Fibroblast of mammary gland (primary cell): ENCODE measurements at regions not wholly inside any gene's neighbourhood (a gene's known extent, or its start where the extent isn't known, plus 50 kb on each side); places are given as distances from the start of the nearest gene placed in this dataset.

ENCODE experiments used
- DNase-seq: peaks from one replicate; pipeline ENCODE4 v3.0.0-alpha.2; 2010; ENCODE audit warnings: low read depth
- H3K4me3 ChIP-seq: 2 replicates; pipeline ENCODE4 v1.5.1; 2011; ENCODE audit warnings: low read depth, mild to moderate bottlenecking, low read length, moderate library complexity; ENCODE audit not compliant: control insufficient read depth
- TF ChIP-seq, protein P1 (sequence below): conservative IDR thresholded peaks from 2 replicates; pipeline ENCODE4 v1.5.1; 2011; ENCODE audit warnings: low read depth, low read length, inconsistent platforms; ENCODE audit not compliant: control insufficient read depth, insufficient read depth

DNA sequence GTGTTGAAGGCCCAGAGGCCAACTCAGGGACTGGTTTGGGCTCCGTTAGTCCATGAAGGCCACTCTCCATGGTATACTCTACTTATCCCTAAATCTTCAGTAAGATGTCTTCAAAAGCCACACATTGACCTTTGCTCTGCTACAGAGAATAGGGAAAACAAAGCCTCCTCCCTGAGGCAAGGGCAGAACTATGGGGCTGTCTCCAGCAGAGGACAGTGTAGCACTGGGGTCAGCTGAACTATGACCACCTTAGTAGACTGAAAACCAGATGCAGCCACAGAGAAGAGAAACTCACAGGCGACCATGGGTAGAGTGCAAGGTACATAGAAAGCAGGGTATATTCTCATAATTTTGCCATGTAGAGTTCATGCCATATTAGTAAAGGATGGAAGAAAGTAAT, 587.4 kb downstream of the LMO7 start:
- no peak for DNase-seq
- TF ChIP-seq, protein P1, sequence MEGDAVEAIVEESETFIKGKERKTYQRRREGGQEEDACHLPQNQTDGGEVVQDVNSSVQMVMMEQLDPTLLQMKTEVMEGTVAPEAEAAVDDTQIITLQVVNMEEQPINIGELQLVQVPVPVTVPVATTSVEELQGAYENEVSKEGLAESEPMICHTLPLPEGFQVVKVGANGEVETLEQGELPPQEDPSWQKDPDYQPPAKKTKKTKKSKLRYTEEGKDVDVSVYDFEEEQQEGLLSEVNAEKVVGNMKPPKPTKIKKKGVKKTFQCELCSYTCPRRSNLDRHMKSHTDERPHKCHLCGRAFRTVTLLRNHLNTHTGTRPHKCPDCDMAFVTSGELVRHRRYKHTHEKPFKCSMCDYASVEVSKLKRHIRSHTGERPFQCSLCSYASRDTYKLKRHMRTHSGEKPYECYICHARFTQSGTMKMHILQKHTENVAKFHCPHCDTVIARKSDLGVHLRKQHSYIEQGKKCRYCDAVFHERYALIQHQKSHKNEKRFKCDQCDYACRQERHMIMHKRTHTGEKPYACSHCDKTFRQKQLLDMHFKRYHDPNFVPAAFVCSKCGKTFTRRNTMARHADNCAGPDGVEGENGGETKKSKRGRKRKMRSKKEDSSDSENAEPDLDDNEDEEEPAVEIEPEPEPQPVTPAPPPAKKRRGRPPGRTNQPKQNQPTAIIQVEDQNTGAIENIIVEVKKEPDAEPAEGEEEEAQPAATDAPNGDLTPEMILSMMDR = peak; percentile 34
- H3K4me3 ChIP-seq = no peak overlapping the region

- H3K4me3 ChIP-seq = no peak overlapping the region
- TF ChIP-seq, protein P1 = no peak
- DNase-seq = no peak
These were observed 586.4 kb downstream of the LMO7 start for GRCh38 chr13:76222511-76222910.

GRCh38 chr13:76216729-76217128, 580.6 kb downstream of the LMO7 start:
- no peak overlapping the region for H3K4me3 ChIP-seq
- TF ChIP-seq, protein P1 = no peak
- DNase-seq = peak; percentile 16

- DNase-seq = no peak
- no peak overlapping the region for H3K4me3 ChIP-seq
- TF ChIP-seq, protein P1 = no peak
These were observed 577.9 kb downstream of the LMO7 start for GRCh38 chr13:76214001-76214400.

GRCh38 chr13:76213423-76213904, 577.3 kb downstream of the LMO7 start:
- no peak for DNase-seq
- H3K4me3 ChIP-seq = no peak overlapping the region
- TF ChIP-seq, protein P1 = no peak

- H3K4me3 ChIP-seq = no peak overlapping the region
- TF ChIP-seq, protein P1 = no peak
- DNase-seq = peak; percentile 40
These were observed 574.1 kb downstream of the LMO7 start for GRCh38 chr13:76210262-76210661.

GRCh38 chr13:76198568-76199163, 562.5 kb downstream of the LMO7 start:
- no peak for DNase-seq
- TF ChIP-seq, protein P1 = no peak
- H3K4me3 ChIP-seq = no peak overlapping the region
